ENCODE measurements at regions not wholly inside any gene's neighbourhood (a gene's known extent, or its start where the extent isn't known, plus 50 kb on each side); places are given as distances from the start of the nearest gene placed in this dataset.

GRCh38 chr9:79962836-79963235 lies 391.1 kb downstream of the TLE4 start:
- no peak overlapping the region for H3K4me3 ChIP-seq
- no peak for DNase-seq
- H3K9me3 ChIP-seq, result no peaks in the 10 kb centered on the region
- no peak for TF ChIP-seq CTCF (IDR thresholded peaks at IDR 0.05)
- no peak for TF ChIP-seq EP300 (IDR thresholded peaks at IDR 0.05)
- TF ChIP-seq POLR2A (IDR thresholded peaks at IDR 0.05), result no peak
- WGBS, 3 donors, result 78 to 94% (median 92%) methylated on average over 3 of the region's 3 CpGs
- H3K4me1 ChIP-seq (ENCODE audit: insufficient read depth), result no peaks in the 10 kb centered on the region
- no peaks in the 10 kb centered on the region for H3K36me3 ChIP-seq
- no peak overlapping the region for H3K27ac ChIP-seq
- intact Hi-C loops (cut with DNase I), result no loop called here
- H3K27me3 ChIP-seq, result no peaks in the 10 kb centered on the region

GRCh38 chr9:79962150-79962549 lies 390.4 kb downstream of the TLE4 start:
- no peaks in the 10 kb centered on the region for H3K36me3 ChIP-seq
- H3K27me3 ChIP-seq, result no peaks in the 10 kb centered on the region
- TF ChIP-seq CTCF (IDR thresholded peaks at IDR 0.05) (no peak), EP300 (IDR thresholded peaks at IDR 0.05) (no peak), POLR2A (IDR thresholded peaks at IDR 0.05) (no peak)
- no peak overlapping the region for H3K27ac ChIP-seq
- H3K4me3 ChIP-seq, result no peak overlapping the region
- H3K9me3 ChIP-seq, result no peaks in the 10 kb centered on the region
- WGBS, 3 donors, result 90 to 100% (median 98%) methylated on average over 1 of the region's 1 CpG
- no peak for DNase-seq
- no peaks in the 10 kb centered on the region for H3K4me1 ChIP-seq (ENCODE audit: insufficient read depth)
- intact Hi-C loops (cut with DNase I), result no loop called here

GRCh38 chr9:79955300-79955699 lies 383.5 kb downstream of the TLE4 start:
- intact Hi-C loops (cut with DNase I), result no loop called here
- H3K27ac ChIP-seq, result no peak overlapping the region
- TF ChIP-seq CTCF (IDR thresholded peaks at IDR 0.05) (no peak), EP300 (IDR thresholded peaks at IDR 0.05) (no peak), POLR2A (IDR thresholded peaks at IDR 0.05) (no peak)
- DNase-seq, result no peak
- H3K4me3 ChIP-seq, result no peak overlapping the region
- no peaks in the 10 kb centered on the region for H3K27me3 ChIP-seq
- no peaks in the 10 kb centered on the region for H3K36me3 ChIP-seq
- no peaks in the 10 kb centered on the region for H3K4me1 ChIP-seq (ENCODE audit: insufficient read depth)
- H3K9me3 ChIP-seq, result no peaks in the 10 kb centered on the region
- WGBS, 3 donors, result 83 to 87% (median 86%) methylated on average over 3 of the region's 3 CpGs

- intact Hi-C loops (cut with DNase I), result no loop called here
- H3K27me3 ChIP-seq, result no peaks in the 10 kb centered on the region
- H3K27ac ChIP-seq, result no peak overlapping the region
- TF ChIP-seq EP300 (IDR thresholded peaks at IDR 0.05) (no peak), POLR2A (IDR thresholded peaks at IDR 0.05) (no peak), CTCF (IDR thresholded peaks at IDR 0.05) (no peak)
- DNase-seq, result no peak
- no peaks in the 10 kb centered on the region for H3K36me3 ChIP-seq
- H3K9me3 ChIP-seq, result no peaks in the 10 kb centered on the region
- no peaks in the 10 kb centered on the region for H3K4me1 ChIP-seq (ENCODE audit: insufficient read depth)
- no peak overlapping the region for H3K4me3 ChIP-seq
Measured at GRCh38 chr9:79953908-79954307, 382.1 kb downstream of the TLE4 start.

- 80 to 94% (median 91%) methylated on average over 2 of the region's 2 CpGs for WGBS, 3 donors
- no peaks in the 10 kb centered on the region for H3K4me1 ChIP-seq (ENCODE audit: insufficient read depth)
- H3K4me3 ChIP-seq, result no peak overlapping the region
- no peak for DNase-seq
- no peaks in the 10 kb centered on the region for H3K9me3 ChIP-seq
- intact Hi-C loops (cut with DNase I), result no loop called here
- H3K27me3 ChIP-seq, result no peaks in the 10 kb centered on the region
- no peaks in the 10 kb centered on the region for H3K36me3 ChIP-seq
- TF ChIP-seq CTCF (IDR thresholded peaks at IDR 0.05), result no peak
- no peak for TF ChIP-seq EP300 (IDR thresholded peaks at IDR 0.05)
- TF ChIP-seq POLR2A (IDR thresholded peaks at IDR 0.05), result no peak
- no peak overlapping the region for H3K27ac ChIP-seq
Measured at GRCh38 chr9:79952401-79952800, 380.6 kb downstream of the TLE4 start.
